ENCODE measurements at regions not wholly inside any gene's neighbourhood (a gene's known extent, or its start where the extent isn't known, plus 50 kb on each side); places are given as distances from the start of the nearest gene placed in this dataset.

GRCh38 chr6:169868458-169868857 lies 117.0 kb downstream of the ERMARD start:
- TF ChIP-seq, protein P1, sequence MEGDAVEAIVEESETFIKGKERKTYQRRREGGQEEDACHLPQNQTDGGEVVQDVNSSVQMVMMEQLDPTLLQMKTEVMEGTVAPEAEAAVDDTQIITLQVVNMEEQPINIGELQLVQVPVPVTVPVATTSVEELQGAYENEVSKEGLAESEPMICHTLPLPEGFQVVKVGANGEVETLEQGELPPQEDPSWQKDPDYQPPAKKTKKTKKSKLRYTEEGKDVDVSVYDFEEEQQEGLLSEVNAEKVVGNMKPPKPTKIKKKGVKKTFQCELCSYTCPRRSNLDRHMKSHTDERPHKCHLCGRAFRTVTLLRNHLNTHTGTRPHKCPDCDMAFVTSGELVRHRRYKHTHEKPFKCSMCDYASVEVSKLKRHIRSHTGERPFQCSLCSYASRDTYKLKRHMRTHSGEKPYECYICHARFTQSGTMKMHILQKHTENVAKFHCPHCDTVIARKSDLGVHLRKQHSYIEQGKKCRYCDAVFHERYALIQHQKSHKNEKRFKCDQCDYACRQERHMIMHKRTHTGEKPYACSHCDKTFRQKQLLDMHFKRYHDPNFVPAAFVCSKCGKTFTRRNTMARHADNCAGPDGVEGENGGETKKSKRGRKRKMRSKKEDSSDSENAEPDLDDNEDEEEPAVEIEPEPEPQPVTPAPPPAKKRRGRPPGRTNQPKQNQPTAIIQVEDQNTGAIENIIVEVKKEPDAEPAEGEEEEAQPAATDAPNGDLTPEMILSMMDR (IDR thresholded peaks at IDR 0.05; ENCODE audit: insufficient read depth, low read depth, low read length), result no peak
- no peak for TF ChIP-seq EZH2 (IDR thresholded peaks at IDR 0.05; ENCODE audit: insufficient read depth, low read length)

Data from astrocyte (in vitro differentiated cells and primary cell).